GM23338 (cell line): ENCODE measurements at regions not wholly inside any gene's neighbourhood (a gene's known extent, or its start where the extent isn't known, plus 50 kb on each side); places are given as distances from the start of the nearest gene placed in this dataset.

Experiments
- ATAC-seq: fragments of 200-7000 bp; cut with Tn5 transposase; 3 replicates; pipeline ENCODE4 v1.9.1; 2020
- DNase-seq: peaks from one replicate; pipeline ENCODE4 v3.0.0-alpha.2; 2015; ENCODE audit warnings: low spot score
- H2AFZ ChIP-seq: fragments of 200-600 bp; sonication (generic); 2 replicates; pipeline ENCODE4 v1.8.0; 2016; ENCODE audit warnings: antibody characterized with exemption, mild to moderate bottlenecking, moderate library complexity
- H3F3A ChIP-seq: fragments of 200-600 bp; sonication (generic); replicated peaks from 2 replicates; pipeline ENCODE4 v1.8.0; 2017; ENCODE audit warnings: antibody characterized with exemption, mixed run types, low read depth
- H3K27ac ChIP-seq: fragments of 200-600 bp; sonication (generic); 2 replicates; pipeline ENCODE4 v1.6.1; 2016; ENCODE audit warnings: low read depth
- H3K27me3 ChIP-seq: fragments of 200-600 bp; sonication (generic); 2 replicates; pipeline ENCODE4 v1.8.0; 2016; ENCODE audit warnings: mild to moderate bottlenecking, mixed run types, moderate library complexity; ENCODE audit not compliant: insufficient read depth
- H3K36me3 ChIP-seq: fragments of 200-600 bp; sonication (generic); 2 replicates; pipeline ENCODE4 v1.8.0; 2016; ENCODE audit warnings: mild to moderate bottlenecking; ENCODE audit not compliant: insufficient read depth
- H3K4me1 ChIP-seq: fragments of 200-600 bp; sonication (generic); 2 replicates; pipeline ENCODE4 v1.8.0; 2016; ENCODE audit warnings: mild to moderate bottlenecking, moderate library complexity; ENCODE audit not compliant: insufficient read depth
- H3K4me2 ChIP-seq: fragments of 200-600 bp; sonication (generic); 2 replicates; pipeline ENCODE4 v1.7.1; 2017; ENCODE audit warnings: mixed run types
- H3K4me3 ChIP-seq: fragments of 200-600 bp; sonication (generic); 2 replicates; pipeline ENCODE4 v1.6.1; 2016; ENCODE audit warnings: mixed run types
- H3K79me2 ChIP-seq: fragments of 200-600 bp; sonication (generic); replicated peaks from 2 replicates; pipeline ENCODE4 v1.8.0; 2017; ENCODE audit warnings: mild to moderate bottlenecking; ENCODE audit not compliant: insufficient read depth
- H3K9me2 ChIP-seq: fragments of 200-600 bp; sonication (generic); 2 replicates; pipeline ENCODE4 v1.8.0; 2017; ENCODE audit not compliant: insufficient read depth
- H4K20me1 ChIP-seq: fragments of 200-600 bp; sonication (generic); replicated peaks from 2 replicates; pipeline ENCODE4 v1.8.0; 2017; ENCODE audit warnings: mild to moderate bottlenecking; ENCODE audit not compliant: insufficient read depth
- H3K27ac Mint-ChIP-seq: 2 replicates; pipeline ENCODE4 v1.8.0; 2020; ENCODE audit warnings: inconsistent platforms, mild to moderate bottlenecking, moderate library complexity, mixed read lengths
- H3K27me3 Mint-ChIP-seq: 3 replicates; pipeline ENCODE4 v1.8.0; 2022; ENCODE audit warnings: low read depth, mild to moderate bottlenecking, moderate library complexity, mixed read lengths, inconsistent platforms; ENCODE audit not compliant: insufficient read depth, poor library complexity
- H3K36me3 Mint-ChIP-seq: 3 replicates; pipeline ENCODE4 v1.8.0; 2021; ENCODE audit warnings: low read depth, mild to moderate bottlenecking, inconsistent platforms, moderate library complexity, mixed read lengths
- H3K4me1 Mint-ChIP-seq: 3 replicates; pipeline ENCODE4 v1.8.0; 2020; ENCODE audit warnings: mild to moderate bottlenecking, inconsistent platforms, mixed read lengths
- H3K4me3 Mint-ChIP-seq: 3 replicates; pipeline ENCODE4 v1.8.0; 2021; ENCODE audit warnings: moderate library complexity, mild to moderate bottlenecking, inconsistent platforms, mixed read lengths
- H3K9me3 Mint-ChIP-seq: 3 replicates; pipeline ENCODE4 v1.8.0; 2020; ENCODE audit warnings: moderate library complexity, mild to moderate bottlenecking, inconsistent platforms, mixed read lengths
- CREB1 ChIP-seq: fragments of 250-450 bp; sonication (Bioruptor Pico); IDR thresholded peaks from 2 replicates; pipeline ENCODE4 v1.5.0; 2020; ENCODE audit warnings: low read depth, mild to moderate bottlenecking, moderate library complexity
- CTCF ChIP-seq, 2 experiments: fragments of 200-600 bp in 1 of 2; sonication (generic) in 1 of 2; conservative IDR thresholded peaks; 2 replicates each; pipeline versions ENCODE4 v1.5.1 to v1.6.1; 2016 to 2017; ENCODE audit warnings: antibody characterized with exemption in 2 of 2, low read depth in 2 of 2, mild to moderate bottlenecking in 2 of 2, moderate library complexity in 1 of 2
- ETS1 ChIP-seq: IDR thresholded peaks from 2 replicates; pipeline ENCODE4 v1.6.1; 2016; ENCODE audit warnings: antibody characterized with exemption
- EZH2phosphoT487 ChIP-seq: fragments of 200-600 bp; sonication (generic); IDR thresholded peaks from one replicate; pipeline ENCODE4 v1.8.1; 2018; ENCODE audit warnings: antibody characterized with exemption; ENCODE audit not compliant: unreplicated experiment
- NANOG ChIP-seq: IDR thresholded peaks from 2 replicates; pipeline ENCODE4 v1.6.1; 2016; ENCODE audit warnings: antibody characterized with exemption, borderline replicate concordance

DNA sequence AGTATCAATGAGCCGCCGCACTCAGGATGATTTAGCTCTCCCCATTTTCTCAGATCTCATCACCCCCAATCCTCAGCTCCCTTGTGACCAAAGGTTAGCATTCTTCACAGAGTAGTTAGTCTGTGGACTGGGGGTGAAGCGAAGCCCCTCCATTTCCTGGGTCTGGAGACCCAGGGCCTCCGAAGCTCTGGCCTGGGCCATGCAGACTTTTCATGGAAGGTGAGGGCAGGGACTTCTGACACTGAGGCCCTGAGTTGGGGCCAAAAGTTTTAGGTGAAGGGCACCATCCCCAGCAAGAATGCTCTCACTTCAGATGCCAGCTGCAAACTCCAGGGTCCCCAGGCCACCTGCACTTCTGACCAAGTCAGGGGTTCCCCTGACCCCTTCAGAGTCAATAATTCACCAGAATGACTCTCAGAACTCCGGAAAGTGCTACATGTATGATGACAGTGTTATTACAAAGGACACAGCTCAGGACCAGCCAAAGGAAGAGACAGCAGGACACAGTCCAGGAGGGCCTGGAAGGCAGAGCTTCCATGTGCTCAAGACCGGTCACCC lies 65.7 kb upstream of the DUSP22 start:
- no peaks in the 10 kb centered on the region for H3K36me3 Mint-ChIP-seq

GRCh38 chr6:227074-227782 lies 65.1 kb upstream of the DUSP22 start:
- H3K27ac ChIP-seq = no peak overlapping the region
- ATAC-seq (no peak), DNase-seq (no peak)
- peaks cover 3% of the 10 kb centered on the region; the same call in 1 of the 3 replicates for H3K9me3 Mint-ChIP-seq
- H3K4me3 Mint-ChIP-seq = no peak overlapping the region
- H3K27me3 Mint-ChIP-seq = peaks cover 7% of the 10 kb centered on the region
- peaks cover 10% of the 10 kb centered on the region for H3K4me1 Mint-ChIP-seq
- no peak overlapping the region for H3K4me2 ChIP-seq
- H4K20me1 ChIP-seq = no peaks in the 10 kb centered on the region
- no peak overlapping the region for H3K4me3 ChIP-seq
- no peak overlapping the region for H2AFZ ChIP-seq
- H3F3A ChIP-seq = no peaks in the 10 kb centered on the region
- no peaks in the 10 kb centered on the region for H3K27me3 ChIP-seq
- no peaks in the 10 kb centered on the region for H3K9me2 ChIP-seq
- no peaks in the 10 kb centered on the region for H3K36me3 Mint-ChIP-seq
- H3K36me3 ChIP-seq = no peaks in the 10 kb centered on the region
- TF ChIP-seq CTCF (conservative IDR thresholded peaks at IDR 0.05; ENCODE audit: low read depth in 2 of 2) = peak in 1 of 2 experiments; percentile 40; a peak in 1 of 4 replicates
- no peak for TF ChIP-seq NANOG
- TF ChIP-seq ETS1 = no peak
- H3K4me1 ChIP-seq = no peaks in the 10 kb centered on the region; the same call in 1 of the 2 replicates
- H3K79me2 ChIP-seq = no peaks in the 10 kb centered on the region
- no peak overlapping the region for H3K27ac Mint-ChIP-seq

More for the DNA sequence above, 65.7 kb upstream of the DUSP22 start:
- no peaks in the 10 kb centered on the region for H3F3A ChIP-seq
- DNase-seq (no peak), ATAC-seq (no peak)
- no peaks in the 10 kb centered on the region for H3K36me3 ChIP-seq
- H3K4me3 ChIP-seq = no peak overlapping the region
- TF ChIP-seq EZH2phosphoT487 = no peak
- no peak for TF ChIP-seq CREB1 (CRISPR knock-in tag)
- TF ChIP-seq NANOG = no peak
- peaks cover 11% of the 10 kb centered on the region for H3K27me3 Mint-ChIP-seq
- H3K9me3 Mint-ChIP-seq = peaks cover 3% of the 10 kb centered on the region; the same call in 1 of the 3 replicates
- H3K27ac Mint-ChIP-seq = no peak overlapping the region
- H4K20me1 ChIP-seq = no peaks in the 10 kb centered on the region
- peaks cover 1% of the 10 kb centered on the region; the same call in 1 of the 2 replicates for H3K4me1 ChIP-seq
- no peaks in the 10 kb centered on the region for H3K9me2 ChIP-seq
- H3K4me3 Mint-ChIP-seq = no peak overlapping the region
- no peak overlapping the region for H3K4me2 ChIP-seq
- H3K27ac ChIP-seq = no peak overlapping the region
- H3K4me1 Mint-ChIP-seq = peaks cover 10% of the 10 kb centered on the region
- H3K27me3 ChIP-seq = no peaks in the 10 kb centered on the region
- no peaks in the 10 kb centered on the region for H3K79me2 ChIP-seq
- H2AFZ ChIP-seq = no peak overlapping the region
